Naive thymus-derived CD4-positive, alpha-beta T cell (primary cell): ENCODE measurements at regions not wholly inside any gene's neighbourhood (a gene's known extent, or its start where the extent isn't known, plus 50 kb on each side); places are given as distances from the start of the nearest gene placed in this dataset.

ENCODE experiments used
- ATAC-seq: fragments of 150-1000 bp; cut with Tn5 transposase; 2 replicates; pipeline ENCODE4 v1.10.0; 2021; ENCODE audit warnings: mild to moderate bottlenecking, moderate library complexity
- CTCF ChIA-PET: fragments of 350-600 bp; sonication (Branson Sonifier 250); formaldehyde crosslinking; loops from one replicate; lab custom pipeline; 2021; ENCODE audit warnings: antibody characterized with exemption; lab: Charles Lee
- POLR2A ChIA-PET: fragments of 350-600 bp; sonication (Branson Sonifier 250); formaldehyde crosslinking; loops from one replicate; lab custom pipeline; 2021; ENCODE audit warnings: antibody characterized with exemption, inconsistent platforms; lab: Charles Lee
- DNase-seq, 9 donors: peaks; one replicate each; pipeline versions ENCODE4 v3.0.0 to v3.0.0-alpha.2; 2020 to 2022; ENCODE audit warnings: mixed read lengths in 1 of 9
- H3K27ac ChIP-seq: one replicate; pipeline ENCODE4 v1.7.0; 2013; ENCODE audit warnings: mild to moderate bottlenecking, low read depth, low read length, moderate library complexity
- H3K27me3 ChIP-seq, 2 donors: one replicate each; pipeline ENCODE4 v1.7.0; 2013; ENCODE audit warnings: low read length in 2 of 2, mild to moderate bottlenecking in 2 of 2, moderate library complexity in 2 of 2; ENCODE audit not compliant: control insufficient read depth in 2 of 2, insufficient read depth in 2 of 2
- H3K36me3 ChIP-seq, 3 experiments: 1 replicate in 2 of 3; 2 replicates in 1 of 3; pipeline ENCODE4 v1.7.0; 2013; ENCODE audit warnings: low read length in 3 of 3, mild to moderate bottlenecking in 3 of 3, moderate library complexity in 1 of 3; ENCODE audit not compliant: insufficient read depth in 3 of 3, control insufficient read depth in 2 of 3
- H3K4me1 ChIP-seq, 2 donors: one replicate each; pipeline ENCODE4 v1.7.0; 2013; ENCODE audit warnings: low read length in 2 of 2, mild to moderate bottlenecking in 2 of 2, moderate library complexity in 1 of 2; ENCODE audit not compliant: control insufficient read depth in 2 of 2, insufficient read depth in 2 of 2
- H3K4me3 ChIP-seq: 2 replicates; pipeline ENCODE4 v1.7.0; 2013; ENCODE audit warnings: mild to moderate bottlenecking, low read length
- H3K9me3 ChIP-seq, 3 experiments: 1 replicate in 2 of 3; 2 replicates in 1 of 3; pipeline ENCODE4 v1.7.0; 2013; ENCODE audit warnings: low read length in 3 of 3; ENCODE audit not compliant: control insufficient read depth in 2 of 3
- H3K27ac Mint-ChIP-seq, 9 donors: one replicate each; pipeline ENCODE4 v1.8.0; 2020 to 2022; ENCODE audit warnings: mixed read lengths in 9 of 9, mild to moderate bottlenecking in 8 of 9, moderate library complexity in 5 of 9, inconsistent platforms in 2 of 9
- H3K27me3 Mint-ChIP-seq, 5 donors: one replicate each; pipeline ENCODE4 v1.8.0; 2021 to 2022; ENCODE audit warnings: mixed read lengths in 5 of 5, mild to moderate bottlenecking in 1 of 5
- H3K36me3 Mint-ChIP-seq, 5 donors: one replicate each; pipeline ENCODE4 v1.8.0; 2020 to 2022; ENCODE audit warnings: mixed read lengths in 5 of 5, mild to moderate bottlenecking in 3 of 5, inconsistent platforms in 1 of 5
- H3K4me1 Mint-ChIP-seq, 7 donors: one replicate each; pipeline ENCODE4 v1.8.0; 2020 to 2022; ENCODE audit warnings: mixed read lengths in 7 of 7, mild to moderate bottlenecking in 3 of 7, inconsistent platforms in 1 of 7
- H3K4me3 Mint-ChIP-seq, 10 donors: one replicate each; pipeline ENCODE4 v1.8.0; 2020 to 2022; ENCODE audit warnings: mild to moderate bottlenecking in 10 of 10, mixed read lengths in 10 of 10, moderate library complexity in 6 of 10, inconsistent platforms in 2 of 10
- H3K9me3 Mint-ChIP-seq, 11 donors: one replicate each; pipeline ENCODE4 v1.8.0; 2020 to 2022; ENCODE audit warnings: mixed read lengths in 11 of 11, mild to moderate bottlenecking in 4 of 11, inconsistent platforms in 1 of 11, moderate library complexity in 1 of 11
- intact Hi-C, 2 donors: fragments of 100-400 bp; cut with micrococcal nuclease; formaldehyde crosslinking; loops; one replicate each; pipeline ENCODE4 v1.15.1; 2023

DNA sequence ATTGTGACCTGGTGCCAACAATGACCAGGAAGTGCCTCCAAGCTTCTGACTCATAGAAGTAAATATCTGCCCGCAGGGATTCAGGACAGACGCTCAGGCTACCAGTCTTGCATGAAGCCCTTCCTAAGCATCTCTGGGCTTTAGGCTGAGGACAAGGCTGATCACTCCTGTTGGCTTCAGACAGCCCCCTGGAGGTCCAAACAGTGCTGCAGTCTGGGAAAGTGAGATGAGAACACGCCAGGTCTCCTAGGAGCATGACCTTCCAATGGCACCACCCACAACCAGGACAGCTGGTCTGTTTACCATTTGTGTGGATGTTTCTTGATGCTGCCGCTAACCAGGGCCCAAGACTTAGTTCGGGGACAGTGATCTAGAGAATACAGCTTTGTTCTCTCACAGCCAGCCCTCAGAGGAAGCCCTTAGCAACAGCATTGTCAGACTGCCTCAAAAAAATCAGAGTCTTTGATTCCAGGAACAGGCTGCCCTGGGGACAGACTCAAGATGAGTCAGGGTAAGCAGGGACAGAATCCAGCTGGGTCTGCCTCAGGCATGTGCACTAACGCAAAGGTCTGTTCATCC lies 111.2 kb downstream of the ZNF280B start:
- H3K27ac Mint-ChIP-seq, result no peak overlapping the region
- H3K9me3 Mint-ChIP-seq, result peaks cover 0 to 10% (median 2%) of the 10 kb centered on the region in 11 donors
- Histone ChIP-seq H3K27me3 (no peaks in the 10 kb centered on the region), H3K4me3 (no peak overlapping the region), H3K27ac (no peak overlapping the region), H3K36me3 (no peaks in the 10 kb centered on the region), H3K4me1 (no peaks in the 10 kb centered on the region), H3K9me3 (no peaks in the 10 kb centered on the region)
- ChIA-PET CTCF (no interaction called here), POLR2A (no interaction called here)
- ATAC-seq (no peak), DNase-seq (no peak)
- H3K27me3 Mint-ChIP-seq, result peaks cover 0 to 32% (median 3%) of the 10 kb centered on the region in 5 donors
- no peaks in the 10 kb centered on the region for H3K4me1 Mint-ChIP-seq
- H3K36me3 Mint-ChIP-seq, result no peaks in the 10 kb centered on the region
- intact Hi-C loops, result loop anchor here in 1 of 2 donors (1.0 kb wide), 1 partner anchor 48 kb away; no protein-coding TSS in a partner anchor
- no peak overlapping the region for H3K4me3 Mint-ChIP-seq

DNA sequence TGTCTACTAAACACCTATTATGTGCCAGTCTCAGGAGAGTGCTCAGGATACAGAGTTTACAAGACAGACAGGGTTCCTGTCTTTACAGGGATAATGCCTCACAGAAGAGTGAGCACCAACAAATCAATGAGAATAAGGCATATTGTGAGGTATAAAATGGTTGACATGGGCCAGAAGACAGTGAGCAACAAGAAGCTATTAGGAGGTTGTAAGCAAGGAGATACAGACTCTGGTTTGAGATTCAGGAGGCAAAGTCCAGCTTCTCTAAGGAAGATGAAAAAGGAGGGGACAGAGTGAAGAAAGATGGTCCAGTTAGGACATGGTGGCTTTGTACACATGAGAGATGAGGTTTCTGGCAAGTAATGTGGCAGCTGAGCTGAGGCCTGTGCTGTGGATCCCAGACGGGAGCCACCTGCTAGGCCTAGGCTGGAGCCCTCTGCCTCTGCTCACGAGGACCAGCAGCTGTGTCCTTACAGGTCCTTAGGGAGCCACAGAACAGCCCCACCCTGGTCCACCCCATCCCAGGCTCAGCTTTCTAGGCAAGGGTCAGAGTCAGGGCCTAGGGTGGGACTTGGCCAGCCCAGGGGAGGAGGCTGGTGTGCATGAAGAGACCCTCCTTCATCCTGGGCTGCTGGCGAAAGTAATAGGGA lies 110.5 kb downstream of the ZNF280B start:
- Mint-ChIP-seq H3K27ac (no peak overlapping the region), H3K4me1 (no peaks in the 10 kb centered on the region), H3K4me3 (no peak overlapping the region), H3K36me3 (no peaks in the 10 kb centered on the region), H3K9me3 (peaks cover 0 to 4% (median 0%) of the 10 kb centered on the region in 11 donors), H3K27me3 (peaks cover 0 to 29% (median 0%) of the 10 kb centered on the region in 5 donors)
- Histone ChIP-seq H3K27ac (no peak overlapping the region), H3K27me3 (no peaks in the 10 kb centered on the region), H3K4me1 (no peaks in the 10 kb centered on the region), H3K9me3 (no peaks in the 10 kb centered on the region), H3K36me3 (no peaks in the 10 kb centered on the region), H3K4me3 (no peak overlapping the region)
- ChIA-PET CTCF (interaction anchor here (0.7 kb wide), 1 partner anchor 23 kb away, joined by 3 read pairs; no protein-coding TSS in a partner anchor), POLR2A (no interaction called here)
- no peak for ATAC-seq
- intact Hi-C loops, result loop anchor here in 1 of 2 donors (1.0 kb wide), 1 partner anchor 49 kb away; no protein-coding TSS in a partner anchor
- no peak for DNase-seq

DNA sequence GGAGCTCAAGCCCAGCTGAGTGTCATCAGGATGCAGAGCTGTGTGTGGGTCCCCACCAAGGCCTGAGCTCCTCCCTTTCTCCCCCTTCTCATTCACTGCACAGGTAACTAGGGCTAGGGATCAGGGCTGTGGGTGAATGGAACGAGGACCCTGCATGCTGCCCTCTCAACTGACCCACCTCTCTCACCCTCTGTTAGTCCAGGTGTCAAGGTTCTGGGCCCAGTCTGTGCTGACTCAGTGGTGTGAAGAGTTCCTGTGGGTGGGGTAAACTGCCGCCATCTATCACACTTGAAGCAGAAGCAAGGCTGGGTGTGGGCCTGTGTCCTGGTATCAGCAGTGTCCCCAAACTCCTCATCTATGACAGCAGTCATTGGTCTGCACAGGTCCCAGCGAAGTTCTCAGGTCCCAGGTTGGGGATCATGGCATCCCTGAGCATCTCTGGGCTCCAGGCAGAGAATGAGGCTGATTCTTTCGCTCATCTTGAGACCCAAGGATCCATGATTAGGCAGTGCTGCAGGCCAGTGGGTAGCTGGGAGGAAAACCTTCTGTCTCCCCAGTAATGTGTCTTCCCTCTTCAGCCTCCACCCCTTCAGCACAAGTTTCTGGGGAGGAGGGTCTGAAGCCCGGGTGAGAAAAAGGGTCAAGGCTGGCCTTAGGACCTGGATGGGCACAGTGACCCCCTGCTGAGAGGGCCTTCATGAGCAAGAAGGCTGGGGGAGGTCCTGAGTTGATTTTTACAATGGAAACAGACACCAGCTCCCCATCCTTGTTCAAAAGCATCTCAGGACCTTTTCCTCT lies 109.8 kb downstream of the ZNF280B start:
- Mint-ChIP-seq H3K36me3 (no peaks in the 10 kb centered on the region), H3K4me1 (no peaks in the 10 kb centered on the region), H3K9me3 (no peaks in the 10 kb centered on the region), H3K4me3 (no peak overlapping the region), H3K27me3 (peaks cover 0 to 29% (median 0%) of the 10 kb centered on the region in 5 donors), H3K27ac (no peak overlapping the region)
- ATAC-seq (no peak), DNase-seq (no peak)
- H3K4me1 ChIP-seq, result no peaks in the 10 kb centered on the region
- H3K27ac ChIP-seq, result no peak overlapping the region
- no peaks in the 10 kb centered on the region for H3K36me3 ChIP-seq
- ChIA-PET CTCF (interaction anchor here (0.7 kb wide), 1 partner anchor 23 kb away, joined by 3 read pairs; no protein-coding TSS in a partner anchor), POLR2A (no interaction called here)
- no peaks in the 10 kb centered on the region for H3K27me3 ChIP-seq
- H3K9me3 ChIP-seq, result no peaks in the 10 kb centered on the region
- intact Hi-C loops, result no loop called here
- H3K4me3 ChIP-seq, result no peak overlapping the region

DNA sequence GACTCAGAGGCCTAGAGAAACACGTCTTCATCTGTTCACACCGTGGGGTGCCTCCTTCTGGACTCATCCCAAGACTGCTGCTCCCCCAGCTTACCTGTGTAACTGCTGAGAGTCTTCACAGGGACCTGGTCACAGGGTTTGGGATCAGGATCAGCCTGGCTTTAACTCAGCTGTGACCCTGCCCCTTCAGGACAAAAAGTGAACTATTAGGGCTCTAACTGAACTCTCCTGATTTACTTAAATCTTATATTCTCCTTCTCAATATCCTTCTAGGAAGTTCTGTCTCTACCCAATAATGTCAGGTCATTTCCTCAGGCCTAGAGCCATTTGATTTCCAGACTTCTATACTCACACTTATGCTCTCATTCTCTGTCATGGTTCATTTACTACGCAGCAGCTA lies 108.4 kb downstream of the ZNF280B start:
- Histone ChIP-seq H3K27me3 (no peaks in the 10 kb centered on the region), H3K9me3 (no peaks in the 10 kb centered on the region), H3K4me1 (no peaks in the 10 kb centered on the region), H3K27ac (no peak overlapping the region), H3K36me3 (no peaks in the 10 kb centered on the region), H3K4me3 (no peak overlapping the region)
- Mint-ChIP-seq H3K27me3 (peaks cover 0 to 20% (median 0%) of the 10 kb centered on the region in 5 donors), H3K4me3 (no peak overlapping the region), H3K36me3 (no peaks in the 10 kb centered on the region), H3K27ac (no peak overlapping the region), H3K4me1 (no peaks in the 10 kb centered on the region), H3K9me3 (no peaks in the 10 kb centered on the region)
- DNase-seq (no peak), ATAC-seq (no peak)
- intact Hi-C loops, result no loop called here
- ChIA-PET POLR2A (no interaction called here), CTCF (no interaction called here)

DNA sequence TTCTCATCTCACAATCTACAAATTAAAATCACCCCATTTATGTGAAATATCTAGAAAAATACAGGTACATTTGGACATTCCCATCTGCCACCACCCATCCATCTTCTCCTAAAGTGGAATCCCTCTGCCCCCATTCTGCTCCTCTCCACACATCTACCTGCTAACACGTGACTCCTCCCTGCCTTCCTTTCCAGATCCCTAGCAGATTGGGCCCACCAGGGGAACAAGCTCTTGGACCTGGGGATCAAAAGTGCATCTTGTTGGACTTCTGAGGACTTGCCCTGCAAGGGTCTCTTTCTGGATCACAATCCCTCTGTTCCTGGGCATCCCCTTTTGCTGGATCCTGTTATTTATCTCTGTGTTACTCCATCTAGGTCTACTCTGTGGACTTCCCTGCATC lies 107.6 kb downstream of the ZNF280B start:
- H3K27me3 Mint-ChIP-seq, result peaks cover 0 to 15% (median 0%) of the 10 kb centered on the region in 5 donors
- Histone ChIP-seq H3K4me3 (no peak overlapping the region), H3K36me3 (no peaks in the 10 kb centered on the region), H3K27ac (no peak overlapping the region), H3K27me3 (no peaks in the 10 kb centered on the region), H3K4me1 (no peaks in the 10 kb centered on the region), H3K9me3 (no peaks in the 10 kb centered on the region)
- no peaks in the 10 kb centered on the region for H3K36me3 Mint-ChIP-seq
- no peak for DNase-seq
- peak overlapping the region in 1 of 9 donors; percentile 6 for H3K27ac Mint-ChIP-seq
- no peaks in the 10 kb centered on the region for H3K4me1 Mint-ChIP-seq
- ATAC-seq, result no peak
- H3K9me3 Mint-ChIP-seq, result no peaks in the 10 kb centered on the region
- POLR2A ChIA-PET, result no interaction called here
- CTCF ChIA-PET, result interaction anchor here (0.6 kb wide), 1 partner anchor 12 kb away, joined by 3 read pairs; no protein-coding TSS in a partner anchor
- no peak overlapping the region for H3K4me3 Mint-ChIP-seq
- intact Hi-C loops, result no loop called here

DNA sequence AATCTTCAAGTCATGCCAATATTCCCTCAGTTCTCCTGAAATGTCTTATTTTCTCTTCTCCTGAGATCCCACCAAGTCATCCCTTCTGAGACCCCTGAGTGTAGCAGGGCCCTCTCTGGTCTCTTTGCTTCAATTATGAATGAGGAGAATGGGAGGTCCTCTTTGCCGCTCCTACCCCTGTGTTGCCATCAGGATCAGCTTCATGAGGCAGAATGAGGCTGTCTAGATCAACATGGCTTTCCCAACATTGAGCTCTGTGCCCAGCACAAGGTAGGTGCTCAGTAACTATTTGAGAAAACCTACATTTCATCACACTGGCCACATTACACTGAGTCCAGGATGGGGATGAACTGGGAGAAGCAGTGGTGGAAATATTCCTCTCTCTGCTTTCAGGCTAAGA lies 107.2 kb downstream of the ZNF280B start:
- Mint-ChIP-seq H3K4me3 (no peak overlapping the region), H3K36me3 (no peaks in the 10 kb centered on the region), H3K27ac (peak overlapping the region in 1 of 9 donors; percentile 6), H3K9me3 (no peaks in the 10 kb centered on the region), H3K27me3 (peaks cover 0 to 16% (median 1%) of the 10 kb centered on the region in 5 donors), H3K4me1 (no peaks in the 10 kb centered on the region)
- ATAC-seq, result no peak
- POLR2A ChIA-PET, result no interaction called here
- DNase-seq, result no peak
- no peaks in the 10 kb centered on the region for H3K9me3 ChIP-seq
- CTCF ChIA-PET, result no interaction called here
- H3K36me3 ChIP-seq, result no peaks in the 10 kb centered on the region
- no peak overlapping the region for H3K27ac ChIP-seq
- no peaks in the 10 kb centered on the region for H3K4me1 ChIP-seq
- no peak overlapping the region for H3K4me3 ChIP-seq
- intact Hi-C loops, result no loop called here
- H3K27me3 ChIP-seq, result no peaks in the 10 kb centered on the region
